Esophagus muscularis mucosa (tissue), 4 donors: ENCODE measurements at regions not wholly inside any gene's neighbourhood (a gene's known extent, or its start where the extent isn't known, plus 50 kb on each side); places are given as distances from the start of the nearest gene placed in this dataset.

Source experiments
- EP300 ChIP-seq: sonication (generic); formaldehyde crosslinking; IDR thresholded peaks from one replicate; pipeline ENCODE4 v1.6.1; 2017; ENCODE audit warnings: antibody characterized with exemption
- POLR2A ChIP-seq: fragments of 450-650 bp; IDR thresholded peaks from one replicate; pipeline ENCODE4 v1.6.1; 2017; ENCODE audit warnings: antibody characterized with exemption, moderate library complexity, mild to moderate bottlenecking, low read depth
- POLR2AphosphoS5 ChIP-seq, 2 donors: sonication (generic); formaldehyde crosslinking; IDR thresholded peaks; one replicate each; pipeline ENCODE4 v1.6.1; 2017; ENCODE audit warnings: antibody characterized with exemption in 2 of 2
- TF ChIP-seq, protein P1 (sequence below), 3 experiments: fragments of 200-600 bp in 2 of 3; fragments of 450-650 bp in 1 of 3; sonication (generic) in 2 of 3; IDR thresholded peaks; one replicate each; pipeline ENCODE4 v1.5.1; 2017 to 2019; ENCODE audit warnings: antibody characterized with exemption in 3 of 3, mild to moderate bottlenecking in 2 of 3, moderate library complexity in 1 of 3

- TF ChIP-seq, protein P1, sequence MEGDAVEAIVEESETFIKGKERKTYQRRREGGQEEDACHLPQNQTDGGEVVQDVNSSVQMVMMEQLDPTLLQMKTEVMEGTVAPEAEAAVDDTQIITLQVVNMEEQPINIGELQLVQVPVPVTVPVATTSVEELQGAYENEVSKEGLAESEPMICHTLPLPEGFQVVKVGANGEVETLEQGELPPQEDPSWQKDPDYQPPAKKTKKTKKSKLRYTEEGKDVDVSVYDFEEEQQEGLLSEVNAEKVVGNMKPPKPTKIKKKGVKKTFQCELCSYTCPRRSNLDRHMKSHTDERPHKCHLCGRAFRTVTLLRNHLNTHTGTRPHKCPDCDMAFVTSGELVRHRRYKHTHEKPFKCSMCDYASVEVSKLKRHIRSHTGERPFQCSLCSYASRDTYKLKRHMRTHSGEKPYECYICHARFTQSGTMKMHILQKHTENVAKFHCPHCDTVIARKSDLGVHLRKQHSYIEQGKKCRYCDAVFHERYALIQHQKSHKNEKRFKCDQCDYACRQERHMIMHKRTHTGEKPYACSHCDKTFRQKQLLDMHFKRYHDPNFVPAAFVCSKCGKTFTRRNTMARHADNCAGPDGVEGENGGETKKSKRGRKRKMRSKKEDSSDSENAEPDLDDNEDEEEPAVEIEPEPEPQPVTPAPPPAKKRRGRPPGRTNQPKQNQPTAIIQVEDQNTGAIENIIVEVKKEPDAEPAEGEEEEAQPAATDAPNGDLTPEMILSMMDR (IDR thresholded peaks at IDR 0.05), result no peak
- TF ChIP-seq POLR2A, result no peak
- TF ChIP-seq EP300, result no peak
- no peak for TF ChIP-seq POLR2AphosphoS5 (IDR thresholded peaks at IDR 0.05)
These were observed 92.7 kb upstream of the BOD1 start for GRCh38 chr5:173709145-173709544.
